ENCODE measurements at regions not wholly inside any gene's neighbourhood (a gene's known extent, or its start where the extent isn't known, plus 50 kb on each side); places are given as distances from the start of the nearest gene placed in this dataset.

DNA sequence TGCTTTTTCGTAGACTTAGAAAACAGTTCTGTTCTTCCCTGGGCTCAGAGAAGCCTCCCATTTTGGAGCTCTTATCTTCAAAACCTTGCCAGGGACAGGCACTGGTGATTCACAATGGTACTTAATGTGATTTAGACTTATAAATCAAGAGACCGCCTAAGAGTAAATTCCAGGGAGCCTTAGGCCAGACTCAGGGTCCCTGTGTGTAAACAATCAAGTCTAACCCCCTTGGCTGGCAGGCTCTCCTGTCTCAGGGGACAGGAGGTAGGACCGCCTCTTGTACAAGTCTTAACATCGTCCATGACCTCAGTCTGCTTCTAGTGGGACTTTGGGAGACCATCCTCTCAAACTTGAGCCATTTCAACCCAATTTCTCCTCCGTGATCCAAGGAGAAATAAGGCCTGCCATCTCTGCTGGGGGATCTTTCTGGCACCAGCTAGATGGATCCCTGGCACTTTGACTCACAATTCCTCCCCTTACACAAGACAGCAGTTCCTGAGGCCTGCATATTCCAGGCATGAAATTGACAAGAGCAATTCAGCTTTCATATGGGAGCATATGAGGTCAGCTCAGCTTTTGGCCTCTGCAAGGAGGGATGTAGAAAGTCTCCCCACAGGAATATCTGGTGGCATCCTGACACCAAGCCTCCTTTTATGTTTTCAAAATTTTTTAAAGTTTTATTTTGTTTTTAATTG, 487.0 kb downstream of the TNS1 start:
- ATAC-seq (no peak), DNase-seq (no peak)
- intact Hi-C loops (cut with DNase I, micrococcal nuclease) = no loop called here

- DNase-seq (no peak), ATAC-seq (no peak)
- intact Hi-C loops (cut with DNase I, micrococcal nuclease) = loop anchor here in 1 of 2 donors (5.0 kb wide), 1 partner anchor 831 kb away; no protein-coding TSS in a partner anchor
Observed at GRCh38 chr2:217513258-217513657, 489.5 kb downstream of the TNS1 start.

- DNase-seq = no peak
- intact Hi-C loops (cut with DNase I, micrococcal nuclease) = loop anchor here in 1 of 2 donors (5.0 kb wide), 1 partner anchor 830 kb away; no protein-coding TSS in a partner anchor
- no peak for ATAC-seq
Observed at GRCh38 chr2:217512728-217513127, 490.1 kb downstream of the TNS1 start.

GRCh38 chr2:217512259-217512658, 490.5 kb downstream of the TNS1 start:
- ATAC-seq = no peak

DNA sequence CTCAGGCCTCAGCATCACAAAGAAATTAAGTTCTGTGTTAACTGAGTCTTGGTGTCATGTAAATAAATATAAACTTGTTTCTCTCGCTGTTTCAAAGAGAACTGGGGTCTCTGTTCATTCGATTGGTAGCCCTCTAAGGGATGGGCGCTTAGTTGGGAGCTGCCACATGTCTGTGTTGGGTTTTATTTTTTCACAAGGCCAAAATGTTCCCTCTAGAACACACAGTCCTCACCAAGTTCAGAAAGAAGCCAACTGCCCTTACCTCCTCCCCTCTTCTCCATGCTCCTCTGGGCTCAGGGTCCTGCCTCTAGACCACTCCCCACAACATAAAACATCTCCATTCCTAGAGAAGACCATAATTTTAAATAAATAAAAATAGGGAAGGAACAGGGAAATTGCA, 490.9 kb downstream of the TNS1 start:
- intact Hi-C loops (cut with DNase I, micrococcal nuclease) = loop anchor here in 1 of 2 donors (5.0 kb wide), 1 partner anchor 830 kb away; no protein-coding TSS in a partner anchor
- DNase-seq = no peak

More at GRCh38 chr2:217512259-217512658, 490.5 kb downstream of the TNS1 start:
- intact Hi-C loops (cut with DNase I, micrococcal nuclease) = loop anchor here in 1 of 2 donors (5.0 kb wide), 1 partner anchor 830 kb away; no protein-coding TSS in a partner anchor
- DNase-seq = no peak

GRCh38 chr2:217510771-217511291, 492.0 kb downstream of the TNS1 start:
- ATAC-seq (peak; percentile 45), DNase-seq (peak in 1 of 2 donors; percentile 33)
- intact Hi-C loops (cut with DNase I, micrococcal nuclease) = loop anchor here in 1 of 2 donors (5.0 kb wide), 1 partner anchor 829 kb away; no protein-coding TSS in a partner anchor

More for the DNA sequence above, 490.9 kb downstream of the TNS1 start:
- no peak for ATAC-seq

DNA sequence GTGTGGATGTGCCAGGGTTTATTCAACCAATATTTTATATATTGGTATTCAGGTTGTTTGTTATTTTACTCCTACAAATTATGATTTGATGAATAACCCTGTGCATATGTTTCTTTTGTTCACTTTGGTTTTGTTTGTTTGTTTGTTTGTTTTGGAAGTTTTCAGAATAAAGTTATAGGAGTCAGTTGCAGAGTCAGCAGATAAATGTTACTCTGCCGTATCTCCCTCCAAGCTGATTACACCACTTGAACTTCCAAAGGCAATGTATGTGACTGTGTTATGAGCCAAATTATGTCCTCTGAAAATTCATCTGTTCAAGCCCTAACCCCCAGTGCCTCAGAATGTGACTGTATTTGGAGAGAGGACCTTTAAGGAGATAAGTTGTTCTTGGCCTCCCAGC, 497.5 kb downstream of the TNS1 start:
- DNase-seq (no peak), ATAC-seq (no peak)
- intact Hi-C loops (cut with DNase I, micrococcal nuclease) = loop anchor here in 1 of 2 donors (10.0 kb wide), 1 partner anchor 701 kb away; no protein-coding TSS in a partner anchor

DNA sequence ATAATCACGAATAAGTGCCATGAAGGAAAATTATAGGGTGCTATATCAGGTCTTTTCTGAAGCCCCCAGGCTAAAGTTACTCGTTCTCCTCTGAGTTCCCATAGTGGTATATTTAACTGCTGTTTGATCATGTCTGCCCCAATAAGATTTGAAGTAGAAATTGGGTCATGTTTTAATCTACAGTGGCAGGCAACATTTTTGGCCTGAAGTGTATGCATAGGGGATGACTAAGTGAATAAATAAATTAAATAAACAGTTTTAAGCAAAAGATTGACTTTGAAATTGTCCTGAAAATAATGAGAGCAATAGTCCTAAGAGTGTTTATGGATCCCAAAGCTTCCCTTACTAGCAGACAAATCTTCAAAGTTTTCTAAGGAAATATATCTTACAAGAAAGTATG, 500.9 kb downstream of the TNS1 start:
- ATAC-seq (no peak), DNase-seq (no peak)
- intact Hi-C loops (cut with DNase I, micrococcal nuclease) = loop anchor here in 1 of 2 donors (10.0 kb wide), 1 partner anchor 697 kb away; no protein-coding TSS in a partner anchor

- no peak for DNase-seq
- ATAC-seq = no peak
- intact Hi-C loops (cut with DNase I, micrococcal nuclease) = no loop called here
Observed at GRCh38 chr2:217497843-217498377, 504.9 kb downstream of the TNS1 start.

DNA sequence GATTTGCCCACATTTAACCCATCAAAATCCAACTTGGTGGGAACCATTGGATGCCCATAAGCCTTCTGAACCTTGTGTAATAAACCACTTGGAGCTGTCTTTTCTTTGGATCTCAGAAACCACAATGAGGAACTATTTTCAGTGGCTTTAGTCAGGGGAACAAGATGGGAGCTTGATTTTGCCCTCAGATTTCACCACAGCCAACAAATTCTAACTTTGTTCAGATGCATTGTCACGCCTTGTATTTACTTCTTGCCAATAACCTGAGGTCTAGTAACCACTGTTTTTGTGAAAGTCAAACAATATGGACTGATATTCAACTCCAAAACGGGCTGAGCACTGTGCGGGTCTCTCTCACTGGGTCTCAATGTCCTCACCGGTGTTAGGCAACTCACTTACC, 508.2 kb downstream of the TNS1 start:
- ATAC-seq (no peak), DNase-seq (no peak)
- intact Hi-C loops (cut with DNase I, micrococcal nuclease) = no loop called here

DNA sequence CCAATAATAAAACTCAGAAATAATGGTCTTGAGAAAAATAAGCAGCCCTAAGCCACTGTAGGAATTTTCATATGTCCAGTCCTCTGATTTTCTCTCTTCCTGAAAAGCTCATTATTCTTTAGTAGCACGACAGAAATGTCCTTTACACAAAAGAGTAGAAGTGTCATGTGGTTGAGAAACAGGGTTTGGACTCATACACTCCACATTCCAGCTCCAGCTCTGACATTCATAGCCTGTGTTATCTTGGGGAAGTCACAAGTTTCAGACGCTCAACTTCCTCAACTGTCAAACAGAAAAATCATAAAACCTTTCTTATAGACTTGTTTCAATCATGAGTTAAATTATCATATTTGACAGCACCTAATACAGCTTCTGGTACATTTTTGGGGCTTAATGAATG, 511.5 kb downstream of the TNS1 start:
- intact Hi-C loops (cut with DNase I, micrococcal nuclease) = no loop called here
- ATAC-seq (no peak), DNase-seq (no peak)

GRCh38 chr2:217489145-217489960, 513.4 kb downstream of the TNS1 start:
- intact Hi-C loops (cut with DNase I, micrococcal nuclease) = no loop called here
- ATAC-seq (no peak), DNase-seq (no peak)

DNA sequence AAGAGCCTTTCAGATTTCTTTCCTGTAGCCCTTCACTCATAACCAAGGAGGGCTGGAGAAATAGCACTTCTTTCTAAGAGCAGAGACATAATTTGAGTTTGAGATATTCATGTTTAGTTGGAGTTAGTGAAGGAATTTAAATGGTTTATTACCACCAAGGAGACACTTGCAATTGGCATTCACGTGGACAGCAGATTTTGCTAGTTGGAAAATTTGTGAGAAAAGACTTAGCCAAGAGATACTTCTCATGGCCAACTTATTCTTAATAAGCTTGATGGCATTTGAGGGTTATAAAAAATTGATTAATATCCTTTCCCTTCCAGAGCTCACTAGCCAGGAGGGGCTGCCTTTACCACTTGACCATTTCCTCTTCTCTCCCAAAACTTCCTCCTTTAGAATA, 518.7 kb downstream of the TNS1 start:
- intact Hi-C loops (cut with DNase I, micrococcal nuclease) = no loop called here
- DNase-seq (no peak), ATAC-seq (no peak)

DNA sequence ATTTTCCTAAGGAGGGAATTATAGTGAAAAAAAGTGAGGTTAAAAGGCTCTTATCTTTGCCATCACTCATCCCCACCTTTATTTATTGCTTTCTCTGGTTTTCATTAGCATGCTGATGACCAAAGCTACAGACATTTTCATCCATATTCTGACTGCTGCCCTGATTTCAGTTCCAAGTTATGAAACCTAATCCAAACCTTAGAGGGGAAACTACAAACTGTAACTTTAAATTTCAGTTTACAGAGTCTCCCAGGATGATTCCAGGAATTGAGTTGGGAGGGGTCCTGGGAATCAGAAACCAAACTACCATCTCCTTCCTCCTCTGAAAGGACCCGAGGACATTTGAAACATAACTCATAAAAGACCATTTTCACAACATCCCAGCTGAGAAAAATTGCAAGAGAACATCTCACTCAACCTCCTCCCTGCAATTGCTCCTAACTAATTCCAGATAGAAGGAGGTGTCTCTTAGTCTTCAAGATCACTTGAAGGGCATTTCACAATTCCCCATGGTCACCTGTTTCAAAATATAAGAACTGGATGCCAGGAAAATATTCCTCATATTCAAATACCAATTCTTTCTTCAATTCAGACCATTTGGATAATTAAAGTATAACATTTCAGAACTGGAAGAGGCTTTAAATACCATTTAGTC, 520.6 kb downstream of the TNS1 start:
- no peak for ATAC-seq
- intact Hi-C loops (cut with DNase I, micrococcal nuclease) = no loop called here
- no peak for DNase-seq

GRCh38 chr2:217481577-217481976, 521.2 kb downstream of the TNS1 start:
- ATAC-seq (no peak), DNase-seq (no peak)
- intact Hi-C loops (cut with DNase I, micrococcal nuclease) = no loop called here

- intact Hi-C loops (cut with DNase I, micrococcal nuclease) = no loop called here
- no peak for ATAC-seq
- no peak for DNase-seq
Observed at GRCh38 chr2:217479566-217479965, 523.2 kb downstream of the TNS1 start.

- DNase-seq = no peak
- ATAC-seq = no peak
- intact Hi-C loops (cut with DNase I, micrococcal nuclease) = no loop called here
Observed at GRCh38 chr2:217478831-217479455, 523.9 kb downstream of the TNS1 start.

DNA sequence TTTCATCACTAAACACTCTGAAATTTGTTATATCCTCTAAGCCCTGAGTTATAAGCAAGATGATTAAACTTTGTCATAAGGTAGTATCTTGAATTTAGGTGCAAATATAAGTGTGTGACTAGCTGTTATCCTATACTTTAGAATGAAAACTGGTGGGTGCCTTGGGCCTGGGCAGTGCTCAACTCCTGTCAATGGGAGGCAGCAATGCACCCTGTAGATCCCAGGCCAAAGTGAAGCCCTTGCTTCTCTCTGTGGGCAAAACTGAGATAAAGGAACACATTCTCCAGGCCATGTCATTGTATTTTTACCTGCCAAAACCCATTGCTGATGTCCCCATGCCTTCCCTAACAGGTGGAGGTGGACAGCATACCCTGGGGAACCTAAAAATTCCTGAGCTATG, 525.2 kb downstream of the TNS1 start:
- ATAC-seq (no peak), DNase-seq (no peak)
- intact Hi-C loops (cut with DNase I, micrococcal nuclease) = no loop called here

Data from left colon (tissue), 2 donors.